GM12878 (cell line): ENCODE measurements at regions not wholly inside any gene's neighbourhood (a gene's known extent, or its start where the extent isn't known, plus 50 kb on each side); places are given as distances from the start of the nearest gene placed in this dataset.

Experiments
- ATAC-seq: fragments of 200-7000 bp; cut with Tn5 transposase; 3 replicates; pipeline ENCODE4 v1.9.1; 2020; ENCODE audit warnings: mild to moderate bottlenecking, moderate library complexity
- BruUV-seq: library from RNA; stranded (reverse); fragments of 400-500 nt; replicated peaks from 2 replicates; lab custom pipeline; 2021; lab: Mats Ljungman, UMichigan
- CTCF ChIA-PET: fragments of 300-600 bp; sonication (Branson Sonifier 250); formaldehyde crosslinking; extraction: SDS; loops from one replicate; lab custom pipeline; 2021; ENCODE audit warnings: inconsistent platforms; lab: Yijun Ruan, JAX
- POLR2A ChIA-PET: fragments of 350-600 bp; formaldehyde crosslinking; extraction: SDS; loops from one replicate; lab custom pipeline; 2021; ENCODE audit warnings: inconsistent platforms; lab: Charles Lee
- RAD21 ChIA-PET: fragments of 300-600 bp; sonication (Branson Sonifier 250); formaldehyde crosslinking; loops from one replicate; lab custom pipeline; 2023; ENCODE audit warnings: antibody characterized with exemption; ENCODE audit not compliant: unreplicated experiment; lab: Charles Lee
- SMC1A ChIA-PET: fragments of 300-600 bp; sonication (Branson Sonifier 250); formaldehyde crosslinking; loops from one replicate; lab custom pipeline; 2023; ENCODE audit not compliant: unreplicated experiment, uncharacterized antibody; lab: Charles Lee
- DNase-seq: peaks from one replicate; pipeline ENCODE4 v3.0.0-alpha.2; 2011; ENCODE audit warnings: low read depth, low spot score
- FAIRE-seq: peaks from 3 replicates; lab custom pipeline; 2011; peaks lifted over from hg19 to GRCh38; lab: Jason Lieb, UNC
- H2AFZ ChIP-seq: 2 replicates; pipeline ENCODE4 v1.6.0; 2011; ENCODE audit warnings: low read depth, low read length, control low read depth; ENCODE audit not compliant: control insufficient read depth
- H3K27ac ChIP-seq: 2 replicates; pipeline ENCODE4 v1.5.1; 2011; ENCODE audit warnings: control low read depth; ENCODE audit not compliant: control insufficient read depth, insufficient read depth
- H3K27me3 ChIP-seq, 2 experiments: replicated peaks in 1 of 2; 2 replicates each; pipeline versions ENCODE4 v1.6.0 to v1.6.1; 2011; ENCODE audit warnings: low read length in 1 of 2; ENCODE audit not compliant: control insufficient read depth in 2 of 2, insufficient read depth in 2 of 2
- H3K36me3 ChIP-seq, 2 experiments: 2 replicates each; pipeline ENCODE4 v1.5.1; 2011; ENCODE audit warnings: low read length in 1 of 2; ENCODE audit not compliant: control insufficient read depth in 2 of 2, insufficient read depth in 2 of 2
- H3K4me1 ChIP-seq: 2 replicates; pipeline ENCODE4 v1.6.1; 2011; ENCODE audit warnings: mild to moderate bottlenecking, low read length, moderate library complexity, mixed read lengths; ENCODE audit not compliant: control insufficient read depth, insufficient read depth
- H3K4me2 ChIP-seq: 2 replicates; pipeline ENCODE4 v1.6.0; 2011; ENCODE audit warnings: control low read depth; ENCODE audit not compliant: control insufficient read depth, insufficient read depth
- H3K4me3 ChIP-seq: fragments of 200-600 bp; sonication (generic); 2 replicates; pipeline ENCODE4 v1.5.1; 2016
- H3K79me2 ChIP-seq: 2 replicates; pipeline ENCODE4 v1.6.0; 2011; ENCODE audit warnings: low read length; ENCODE audit not compliant: control insufficient read depth, insufficient read depth
- H3K9ac ChIP-seq: 2 replicates; pipeline ENCODE4 v1.8.0; 2011; ENCODE audit warnings: low read length, control low read depth, mixed read lengths; ENCODE audit not compliant: control insufficient read depth, insufficient read depth
- H3K9me3 ChIP-seq: replicated peaks from 3 replicates; pipeline ENCODE4 v1.5.1; 2011; ENCODE audit warnings: mild to moderate bottlenecking, low read length; ENCODE audit not compliant: control insufficient read depth, insufficient read depth
- H4K20me1 ChIP-seq: 2 replicates; pipeline ENCODE4 v1.6.0; 2011; ENCODE audit not compliant: control insufficient read depth, insufficient read depth
- BRCA1 ChIP-seq: IDR thresholded peaks from 2 replicates; pipeline ENCODE4 v1.6.1; 2011; ENCODE audit warnings: low read depth, low read length, improper control_type of control experiment
- CBFB ChIP-seq: IDR thresholded peaks from 2 replicates; pipeline ENCODE4 v1.6.1; 2016; ENCODE audit warnings: antibody characterized with exemption, low read depth
- MYB ChIP-seq: fragments of 150-350 bp; IDR thresholded peaks from 2 replicates; pipeline ENCODE4 v1.6.1; 2014; ENCODE audit warnings: mild to moderate bottlenecking, low read depth, low read length, borderline replicate concordance
- NFYA ChIP-seq: IDR thresholded peaks from 2 replicates; pipeline ENCODE4 v1.6.1; 2011; ENCODE audit warnings: low read depth, mild to moderate bottlenecking, low read length, improper control_type of control experiment, borderline replicate concordance
- POLR2AphosphoS2 ChIP-seq: IDR thresholded peaks from 2 replicates; pipeline ENCODE4 v1.6.1; 2011; ENCODE audit warnings: low read depth, mild to moderate bottlenecking, low read length, improper control_type of control experiment, moderate library complexity
- RB1 ChIP-seq: fragments of 450-650 bp; formaldehyde crosslinking; IDR thresholded peaks from 2 replicates; pipeline ENCODE4 v1.6.1; 2017; ENCODE audit warnings: mild to moderate bottlenecking, borderline replicate concordance
- TARDBP ChIP-seq: IDR thresholded peaks from 2 replicates; pipeline ENCODE4 v1.6.1; 2016; ENCODE audit warnings: borderline replicate concordance
- TCF7 ChIP-seq: IDR thresholded peaks from 2 replicates; pipeline ENCODE4 v1.6.1; 2014; ENCODE audit warnings: antibody characterized with exemption, borderline replicate concordance
- WGBS: methylation state at CpG from one replicate; pipeline ENCODE4 v1.1.6; 2016; ENCODE audit warnings: low lambda C conversion rate; ENCODE audit not compliant: insufficient replicate concordance, insufficient coverage; ENCODE audit errors: missing lambda C conversion rate; 5-methylcytosine and 5-hydroxymethylcytosine counted together
- in situ Hi-C: fragments of 300-500 bp; cut with MboI; formaldehyde crosslinking; loops from 9 replicates; pipeline ENCODE4 v1.14.3; 2018; ENCODE audit warnings: mixed read lengths
- intact Hi-C: fragments of 100-400 bp; cut with micrococcal nuclease; formaldehyde crosslinking; loops from one replicate; pipeline ENCODE4 v1.14.2; 2022; ENCODE audit not compliant: unreplicated experiment
- TF ChIP-seq, protein P1 (sequence below): fragments of 450-650 bp; IDR thresholded peaks from 2 replicates; pipeline ENCODE4 v1.6.1; 2018; ENCODE audit warnings: borderline replicate concordance, mild to moderate bottlenecking; ENCODE audit not compliant: partially characterized antibody
- TF ChIP-seq, protein P2 (sequence below): fragments of 450-650 bp; IDR thresholded peaks from 2 replicates; pipeline ENCODE4 v1.6.1; 2017; ENCODE audit warnings: mild to moderate bottlenecking, moderate library complexity

- ATAC-seq (no peak), DNase-seq (no peak), FAIRE-seq (no peak)
- ChIA-PET POLR2A (no interaction called here), CTCF (no interaction called here), SMC1A (no interaction called here), RAD21 (no interaction called here)
- H3K9ac ChIP-seq, result no peak overlapping the region
- in situ Hi-C loops (no loop called here), intact Hi-C loops (no loop called here)
- H3K27ac ChIP-seq, result no peak overlapping the region
- H3K36me3 ChIP-seq, result no peaks in the 10 kb centered on the region
- H3K4me1 ChIP-seq, result no peaks in the 10 kb centered on the region
- H3K4me2 ChIP-seq, result no peak overlapping the region
- H4K20me1 ChIP-seq, result no peaks in the 10 kb centered on the region
- no TSS peak for BruUV-seq
- no peak overlapping the region for H3K4me3 ChIP-seq
- H2AFZ ChIP-seq, result no peak overlapping the region
- H3K79me2 ChIP-seq, result no peaks in the 10 kb centered on the region
- no peaks in the 10 kb centered on the region for H3K9me3 ChIP-seq
- H3K27me3 ChIP-seq, result no peaks in the 10 kb centered on the region; a peak in 1 of 4 replicates
- 0% methylated on average over 1 of the region's 1 CpG for WGBS
- no peak for TF ChIP-seq TARDBP
- no peak for TF ChIP-seq RB1
- TF ChIP-seq TCF7, result no peak
- TF ChIP-seq CBFB, result no peak
- TF ChIP-seq MYB, result no peak
- TF ChIP-seq, protein P1, sequence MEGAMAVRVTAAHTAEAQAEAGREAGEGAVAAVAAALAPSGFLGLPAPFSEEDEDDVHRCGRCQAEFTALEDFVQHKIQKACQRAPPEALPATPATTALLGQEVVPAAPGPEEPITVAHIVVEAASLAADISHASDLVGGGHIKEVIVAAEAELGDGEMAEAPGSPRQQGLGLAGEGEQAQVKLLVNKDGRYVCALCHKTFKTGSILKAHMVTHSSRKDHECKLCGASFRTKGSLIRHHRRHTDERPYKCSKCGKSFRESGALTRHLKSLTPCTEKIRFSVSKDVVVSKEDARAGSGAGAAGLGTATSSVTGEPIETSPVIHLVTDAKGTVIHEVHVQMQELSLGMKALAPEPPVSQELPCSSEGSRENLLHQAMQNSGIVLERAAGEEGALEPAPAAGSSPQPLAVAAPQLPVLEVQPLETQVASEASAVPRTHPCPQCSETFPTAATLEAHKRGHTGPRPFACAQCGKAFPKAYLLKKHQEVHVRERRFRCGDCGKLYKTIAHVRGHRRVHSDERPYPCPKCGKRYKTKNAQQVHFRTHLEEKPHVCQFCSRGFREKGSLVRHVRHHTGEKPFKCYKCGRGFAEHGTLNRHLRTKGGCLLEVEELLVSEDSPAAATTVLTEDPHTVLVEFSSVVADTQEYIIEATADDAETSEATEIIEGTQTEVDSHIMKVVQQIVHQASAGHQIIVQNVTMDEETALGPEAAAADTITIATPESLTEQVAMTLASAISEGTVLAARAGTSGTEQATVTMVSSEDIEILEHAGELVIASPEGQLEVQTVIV, result no peak
- no peak for TF ChIP-seq POLR2AphosphoS2
- TF ChIP-seq, protein P2, sequence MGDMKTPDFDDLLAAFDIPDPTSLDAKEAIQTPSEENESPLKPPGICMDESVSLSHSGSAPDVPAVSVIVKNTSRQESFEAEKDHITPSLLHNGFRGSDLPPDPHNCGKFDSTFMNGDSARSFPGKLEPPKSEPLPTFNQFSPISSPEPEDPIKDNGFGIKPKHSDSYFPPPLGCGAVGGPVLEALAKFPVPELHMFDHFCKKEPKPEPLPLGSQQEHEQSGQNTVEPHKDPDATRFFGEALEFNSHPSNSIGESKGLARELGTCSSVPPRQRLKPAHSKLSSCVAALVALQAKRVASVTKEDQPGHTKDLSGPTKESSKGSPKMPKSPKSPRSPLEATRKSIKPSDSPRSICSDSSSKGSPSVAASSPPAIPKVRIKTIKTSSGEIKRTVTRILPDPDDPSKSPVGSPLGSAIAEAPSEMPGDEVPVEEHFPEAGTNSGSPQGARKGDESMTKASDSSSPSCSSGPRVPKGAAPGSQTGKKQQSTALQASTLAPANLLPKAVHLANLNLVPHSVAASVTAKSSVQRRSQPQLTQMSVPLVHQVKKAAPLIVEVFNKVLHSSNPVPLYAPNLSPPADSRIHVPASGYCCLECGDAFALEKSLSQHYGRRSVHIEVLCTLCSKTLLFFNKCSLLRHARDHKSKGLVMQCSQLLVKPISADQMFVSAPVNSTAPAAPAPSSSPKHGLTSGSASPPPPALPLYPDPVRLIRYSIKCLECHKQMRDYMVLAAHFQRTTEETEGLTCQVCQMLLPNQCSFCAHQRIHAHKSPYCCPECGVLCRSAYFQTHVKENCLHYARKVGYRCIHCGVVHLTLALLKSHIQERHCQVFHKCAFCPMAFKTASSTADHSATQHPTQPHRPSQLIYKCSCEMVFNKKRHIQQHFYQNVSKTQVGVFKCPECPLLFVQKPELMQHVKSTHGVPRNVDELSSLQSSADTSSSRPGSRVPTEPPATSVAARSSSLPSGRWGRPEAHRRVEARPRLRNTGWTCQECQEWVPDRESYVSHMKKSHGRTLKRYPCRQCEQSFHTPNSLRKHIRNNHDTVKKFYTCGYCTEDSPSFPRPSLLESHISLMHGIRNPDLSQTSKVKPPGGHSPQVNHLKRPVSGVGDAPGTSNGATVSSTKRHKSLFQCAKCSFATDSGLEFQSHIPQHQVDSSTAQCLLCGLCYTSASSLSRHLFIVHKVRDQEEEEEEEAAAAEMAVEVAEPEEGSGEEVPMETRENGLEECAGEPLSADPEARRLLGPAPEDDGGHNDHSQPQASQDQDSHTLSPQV, result no peak
- no peak for TF ChIP-seq BRCA1
- TF ChIP-seq NFYA, result no peak
Observed at GRCh38 chr11:109061394-109061793, 360.6 kb upstream of the C11orf87 start.
